HG02642 (cell line): ENCODE measurements at regions not wholly inside any gene's neighbourhood (a gene's known extent, or its start where the extent isn't known, plus 50 kb on each side); places are given as distances from the start of the nearest gene placed in this dataset.

Experiments used
- ATAC-seq: cut with Tn5 transposase; IDR thresholded peaks from one replicate; pipeline ENCODE4 v1.9.1; 2021; ENCODE audit warnings: mild to moderate bottlenecking; ENCODE audit not compliant: unreplicated experiment, poor library complexity

GRCh38 chr1:186620566-186621350 lies 59.5 kb downstream of the PTGS2 start:
- ATAC-seq, result no peak

- ATAC-seq, result peak; percentile 100
These were observed 61.6 kb downstream of the PTGS2 start for GRCh38 chr1:186618401-186619170.

GRCh38 chr1:186617926-186618325 lies 62.3 kb downstream of the PTGS2 start:
- peak; percentile 2 for ATAC-seq

- no peak for ATAC-seq
These were observed 63.7 kb downstream of the PTGS2 start for GRCh38 chr1:186616511-186616910.

GRCh38 chr1:186615332-186615731 lies 64.9 kb downstream of the PTGS2 start:
- no peak for ATAC-seq

GRCh38 chr1:186611156-186611555 lies 69.1 kb downstream of the PTGS2 start:
- no peak for ATAC-seq

DNA sequence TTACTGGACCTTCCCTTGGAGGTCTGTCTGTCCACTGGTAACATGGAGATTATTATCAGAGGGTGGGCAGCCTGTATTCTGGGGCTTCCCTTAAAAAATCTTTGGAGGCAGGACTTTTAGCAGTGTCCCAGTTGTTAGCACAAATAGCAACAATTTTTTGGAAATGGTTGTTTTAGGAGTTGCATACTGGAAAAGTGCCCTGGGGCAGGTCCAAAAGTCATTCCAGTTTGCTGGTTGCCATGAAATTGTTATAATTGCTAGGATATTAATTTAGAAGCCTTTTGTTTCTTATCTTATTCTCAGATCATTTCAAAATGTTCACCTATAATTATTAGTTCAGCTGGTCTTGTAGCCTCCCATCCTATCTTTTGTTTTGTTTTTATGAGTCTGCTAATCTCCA lies 71.0 kb downstream of the PTGS2 start:
- ATAC-seq, result no peak

GRCh38 chr1:186605762-186606350 lies 74.4 kb downstream of the PTGS2 start:
- peak; percentile 80 for ATAC-seq

DNA sequence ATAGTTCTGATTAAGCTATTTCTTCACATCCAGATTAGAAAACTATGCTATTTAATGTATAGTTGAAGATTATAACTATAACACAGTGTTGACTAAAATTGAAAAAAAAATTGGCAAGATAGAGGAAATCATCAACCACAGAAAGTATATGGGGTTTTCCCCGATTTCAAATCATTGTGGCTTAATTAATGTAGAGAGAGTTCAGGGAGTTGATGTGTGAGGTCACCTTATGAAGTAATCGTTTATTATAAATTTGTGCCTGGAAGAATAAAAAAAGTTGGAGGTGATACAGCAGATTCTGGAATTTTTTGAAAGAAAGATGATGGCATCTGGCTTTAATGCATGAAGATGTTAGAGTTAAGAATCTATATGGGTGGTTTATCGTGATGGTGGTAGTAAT lies 84.3 kb downstream of the PTGS2 start:
- ATAC-seq, result no peak

DNA sequence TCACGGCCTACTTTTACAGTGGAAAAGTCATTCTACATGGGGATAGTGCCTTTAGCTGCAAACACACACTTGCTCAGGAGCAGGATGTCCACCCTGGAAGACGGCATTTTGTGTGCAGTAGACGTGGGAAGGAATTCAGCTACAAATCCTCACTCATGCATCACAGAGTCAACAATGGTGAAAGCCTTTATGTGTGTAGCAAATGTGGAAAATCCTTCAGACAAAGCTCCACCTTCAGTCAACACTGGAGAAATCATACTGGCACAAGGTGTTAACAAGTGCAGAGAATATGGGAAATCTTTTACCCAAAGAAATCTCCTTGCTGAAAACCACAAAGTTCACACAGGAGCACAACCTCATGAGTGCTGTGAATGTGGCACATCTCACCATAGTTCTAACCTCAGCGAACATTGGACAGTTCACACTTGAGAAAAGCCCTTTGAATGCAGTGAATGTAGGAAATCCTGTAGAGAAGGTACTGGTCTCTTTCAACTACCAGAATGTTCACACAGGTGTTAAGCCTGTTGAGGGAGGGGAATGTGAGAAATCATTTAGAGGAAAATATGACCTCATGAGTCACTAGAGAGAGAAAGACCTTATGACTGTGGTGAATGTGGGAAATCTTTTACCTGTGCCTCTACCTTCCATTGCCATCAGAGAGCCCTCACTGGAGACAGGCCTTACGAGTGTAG lies 101.8 kb downstream of the PTGS2 start:
- no peak for ATAC-seq

DNA sequence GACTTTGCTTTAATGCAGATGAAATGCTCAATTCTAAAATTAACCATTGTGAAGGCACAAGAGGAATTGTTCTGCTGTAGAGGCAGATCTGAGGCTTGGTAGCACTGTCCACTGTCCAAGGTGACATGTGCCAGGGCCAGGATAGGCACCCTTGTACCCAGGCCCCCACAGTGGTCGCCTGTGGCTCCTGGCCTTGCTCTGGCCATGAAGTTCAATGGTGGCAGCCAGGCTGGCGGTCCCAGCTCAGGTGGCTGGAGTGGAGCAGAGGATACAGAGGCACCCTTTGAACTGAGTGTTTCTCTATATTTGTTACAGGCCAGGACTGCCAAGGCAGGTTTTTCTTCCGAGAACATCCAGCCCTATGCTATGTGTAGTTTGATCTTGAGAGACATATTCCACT lies 102.6 kb downstream of the PTGS2 start:
- ATAC-seq, result no peak

DNA sequence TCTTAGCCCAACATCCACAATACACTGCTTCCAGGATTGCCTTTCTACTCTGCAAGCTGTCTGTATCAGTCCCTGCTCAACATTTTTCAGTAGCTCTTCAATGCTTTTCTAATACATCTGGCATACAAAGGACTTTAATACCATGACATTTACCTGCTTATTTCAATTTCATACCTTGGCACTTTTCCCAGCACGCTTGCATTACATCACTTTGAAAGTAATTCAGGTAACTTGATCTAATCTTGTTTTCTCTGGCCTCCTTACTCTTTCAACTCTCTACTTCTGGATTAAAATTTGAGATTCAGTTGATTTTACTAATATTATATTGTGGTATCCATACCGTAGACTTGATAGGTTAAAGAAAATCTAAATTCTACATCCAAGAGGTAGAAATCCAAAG lies 103.0 kb downstream of the PTGS2 start:
- no peak for ATAC-seq

DNA sequence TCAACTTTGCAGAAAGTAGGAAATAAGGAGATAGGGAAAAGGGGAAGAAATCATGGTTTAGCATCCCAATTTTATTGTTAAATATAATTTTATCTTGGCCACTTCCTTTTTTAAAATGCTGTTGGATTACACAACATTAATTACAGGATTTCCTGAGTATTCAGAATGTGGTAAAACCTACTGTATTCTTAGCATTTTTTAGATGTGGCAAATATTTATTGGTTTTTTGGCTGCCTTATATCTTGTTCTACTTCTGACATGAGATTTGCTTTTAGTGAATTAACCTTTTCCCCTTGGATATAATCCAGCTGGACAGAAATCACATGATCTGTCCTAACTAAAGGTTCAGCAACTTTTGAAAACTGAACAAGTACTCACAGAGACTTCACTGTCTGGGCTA lies 104.9 kb downstream of the PTGS2 start:
- no peak for ATAC-seq

DNA sequence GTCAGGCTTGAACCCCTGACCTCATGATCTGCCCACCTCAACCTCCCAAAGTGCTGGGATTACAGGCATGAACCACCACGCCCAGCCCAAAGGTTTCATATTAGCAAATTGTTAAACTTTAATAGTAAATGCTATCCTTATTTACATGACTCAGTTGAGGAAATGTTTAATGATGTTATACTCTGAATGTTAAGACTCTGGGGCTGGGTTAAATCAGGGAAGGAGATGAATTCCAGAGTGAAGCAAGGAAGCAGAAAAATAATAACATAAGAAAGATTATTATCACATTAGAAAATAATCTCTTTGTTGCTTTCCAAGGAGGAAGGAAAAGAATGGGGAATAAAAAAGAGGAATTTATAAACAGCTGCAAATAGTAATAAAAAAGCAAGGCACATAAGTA lies 105.3 kb downstream of the PTGS2 start:
- ATAC-seq, result no peak

DNA sequence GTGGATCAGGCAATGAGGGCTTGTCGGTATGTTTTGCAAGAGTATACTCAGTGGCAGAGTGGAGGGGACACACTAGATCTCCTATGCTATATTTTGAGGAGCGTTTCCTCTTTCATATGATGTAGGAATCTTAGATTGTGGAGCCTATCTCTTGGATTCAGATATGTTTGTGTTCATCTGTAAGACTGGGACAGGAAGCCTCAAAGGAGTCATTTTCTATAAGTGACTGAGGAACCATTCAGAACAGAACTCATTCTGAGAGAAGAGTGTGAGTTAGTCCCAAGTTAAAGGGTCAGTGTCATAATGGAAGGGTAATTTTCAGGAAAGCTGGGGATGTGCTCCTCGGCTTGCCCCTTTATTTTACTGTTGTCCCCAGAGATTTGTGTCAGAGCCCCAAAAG lies 107.7 kb downstream of the PTGS2 start:
- no peak for ATAC-seq

GRCh38 chr1:186571771-186572170 lies 108.5 kb downstream of the PTGS2 start:
- no peak for ATAC-seq

GRCh38 chr1:186569856-186570255 lies 108.9 kb upstream of the PDC start:
- ATAC-seq, result no peak

DNA sequence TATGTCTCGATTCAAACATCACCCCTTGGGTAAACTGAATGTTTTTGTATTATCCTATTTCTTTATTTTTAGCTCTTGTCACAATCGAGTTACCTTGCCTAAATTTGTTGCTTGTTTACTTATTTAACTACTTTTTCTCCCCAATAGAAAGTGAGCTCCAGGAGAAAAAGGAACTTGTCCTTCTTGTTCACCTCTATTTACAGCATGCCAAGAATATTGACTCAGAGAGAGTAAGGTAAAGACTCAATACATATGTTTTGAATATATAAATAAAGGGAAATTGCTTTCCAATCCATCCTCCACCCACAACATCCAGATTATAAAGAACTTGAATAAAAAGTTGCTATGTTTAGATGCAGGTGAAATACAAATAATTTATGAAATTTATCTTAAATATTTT lies 107.3 kb upstream of the PDC start:
- ATAC-seq, result no peak

GRCh38 chr1:186566140-186566855 lies 105.4 kb upstream of the PDC start:
- no peak for ATAC-seq

- no peak for ATAC-seq
These were observed 103.7 kb upstream of the PDC start for GRCh38 chr1:186564582-186564981.
